NB4 (cell line): ENCODE measurements at regions not wholly inside any gene's neighbourhood (a gene's known extent, or its start where the extent isn't known, plus 50 kb on each side); places are given as distances from the start of the nearest gene placed in this dataset.

Experiments
- CTCF ChIP-seq: IDR thresholded peaks from one replicate; pipeline ENCODE4 v1.5.1; 2012; ENCODE audit warnings: low read depth, low read length
- MYC ChIP-seq: IDR thresholded peaks from 2 replicates; pipeline ENCODE4 v1.6.1; 2011; ENCODE audit warnings: low read depth, low read length
- POLR2A ChIP-seq: IDR thresholded peaks from 2 replicates; pipeline ENCODE4 v1.6.1; 2011; ENCODE audit warnings: mild to moderate bottlenecking; ENCODE audit not compliant: insufficient read length; ENCODE audit errors: extremely low read depth

- no peak for TF ChIP-seq MYC
- no peak for TF ChIP-seq CTCF
- no peak for TF ChIP-seq POLR2A
Observed at GRCh38 chr1:163439471-163439870, 117.7 kb downstream of the NUF2 start.
